Loucy (cell line): ENCODE measurements at regions not wholly inside any gene's neighbourhood (a gene's known extent, or its start where the extent isn't known, plus 50 kb on each side); places are given as distances from the start of the nearest gene placed in this dataset.

Source experiments
- H2AFZ ChIP-seq: fragments of 200-600 bp; sonication (generic); 2 replicates; pipeline ENCODE4 v1.6.0; 2016; ENCODE audit warnings: antibody characterized with exemption, mild to moderate bottlenecking, low read length, moderate library complexity
- H3F3A ChIP-seq: fragments of 200-600 bp; 2 replicates; pipeline ENCODE4 v1.6.0; 2016; ENCODE audit warnings: antibody characterized with exemption, low read depth, mild to moderate bottlenecking
- H3K27me3 ChIP-seq: fragments of 200-600 bp; sonication (generic); 2 replicates; pipeline ENCODE4 v1.6.1; 2014; ENCODE audit warnings: low read length, mild to moderate bottlenecking; ENCODE audit not compliant: insufficient read depth, poor library complexity, severe bottlenecking
- H3K36me3 ChIP-seq: fragments of 200-600 bp; sonication (generic); 2 replicates; pipeline ENCODE4 v1.6.1; 2016; ENCODE audit warnings: low read length; ENCODE audit not compliant: insufficient read depth
- H3K4me1 ChIP-seq: fragments of 200-600 bp; sonication (generic); 2 replicates; pipeline ENCODE4 v1.5.1; 2014; ENCODE audit warnings: low read length, mild to moderate bottlenecking; ENCODE audit not compliant: insufficient read depth, poor library complexity, severe bottlenecking
- H3K4me2 ChIP-seq: fragments of 200-600 bp; sonication (generic); 2 replicates; pipeline ENCODE4 v1.6.0; 2014; ENCODE audit warnings: antibody characterized with exemption, low read length, low read depth, mild to moderate bottlenecking; ENCODE audit not compliant: poor library complexity, severe bottlenecking
- H3K4me3 ChIP-seq: fragments of 200-600 bp; sonication (generic); 2 replicates; pipeline ENCODE4 v1.5.1; 2014; ENCODE audit warnings: low read length, mild to moderate bottlenecking, mixed read lengths; ENCODE audit not compliant: poor library complexity, severe bottlenecking
- H3K79me2 ChIP-seq: fragments of 200-600 bp; sonication (generic); 2 replicates; pipeline ENCODE4 v1.6.1; 2014; ENCODE audit warnings: low read length; ENCODE audit not compliant: insufficient read depth
- H3K9ac ChIP-seq: fragments of 200-600 bp; sonication (generic); 2 replicates; pipeline ENCODE4 v1.6.0; 2014; ENCODE audit warnings: mild to moderate bottlenecking, low read depth, low read length, moderate library complexity; ENCODE audit not compliant: poor library complexity, severe bottlenecking
- H3K9me2 ChIP-seq: fragments of 200-600 bp; sonication (generic); replicated peaks from 2 replicates; pipeline ENCODE4 v1.6.1; 2016; ENCODE audit warnings: low read depth, low read length, mixed read lengths
- H3K9me3 ChIP-seq: fragments of 200-600 bp; sonication (generic); 2 replicates; pipeline ENCODE4 v1.6.1; 2014; ENCODE audit warnings: mild to moderate bottlenecking, antibody characterized with exemption, low read length, low read depth; ENCODE audit not compliant: insufficient read depth
- H4K20me1 ChIP-seq: fragments of 200-600 bp; sonication (generic); 2 replicates; pipeline ENCODE4 v1.6.0; 2014; ENCODE audit warnings: antibody characterized with exemption, low read length, mild to moderate bottlenecking; ENCODE audit not compliant: insufficient read depth, poor library complexity, severe bottlenecking
- CTCF ChIP-seq: fragments of 200-600 bp; sonication (generic); conservative IDR thresholded peaks from 2 replicates; pipeline ENCODE4 v1.5.1; 2014; ENCODE audit warnings: mild to moderate bottlenecking, antibody characterized with exemption, low read length
- EZH2phosphoT487 ChIP-seq: fragments of 200-600 bp; IDR thresholded peaks from 2 replicates; pipeline ENCODE4 v1.6.1; 2018; ENCODE audit warnings: antibody characterized with exemption, mild to moderate bottlenecking, moderate library complexity, borderline replicate concordance

DNA sequence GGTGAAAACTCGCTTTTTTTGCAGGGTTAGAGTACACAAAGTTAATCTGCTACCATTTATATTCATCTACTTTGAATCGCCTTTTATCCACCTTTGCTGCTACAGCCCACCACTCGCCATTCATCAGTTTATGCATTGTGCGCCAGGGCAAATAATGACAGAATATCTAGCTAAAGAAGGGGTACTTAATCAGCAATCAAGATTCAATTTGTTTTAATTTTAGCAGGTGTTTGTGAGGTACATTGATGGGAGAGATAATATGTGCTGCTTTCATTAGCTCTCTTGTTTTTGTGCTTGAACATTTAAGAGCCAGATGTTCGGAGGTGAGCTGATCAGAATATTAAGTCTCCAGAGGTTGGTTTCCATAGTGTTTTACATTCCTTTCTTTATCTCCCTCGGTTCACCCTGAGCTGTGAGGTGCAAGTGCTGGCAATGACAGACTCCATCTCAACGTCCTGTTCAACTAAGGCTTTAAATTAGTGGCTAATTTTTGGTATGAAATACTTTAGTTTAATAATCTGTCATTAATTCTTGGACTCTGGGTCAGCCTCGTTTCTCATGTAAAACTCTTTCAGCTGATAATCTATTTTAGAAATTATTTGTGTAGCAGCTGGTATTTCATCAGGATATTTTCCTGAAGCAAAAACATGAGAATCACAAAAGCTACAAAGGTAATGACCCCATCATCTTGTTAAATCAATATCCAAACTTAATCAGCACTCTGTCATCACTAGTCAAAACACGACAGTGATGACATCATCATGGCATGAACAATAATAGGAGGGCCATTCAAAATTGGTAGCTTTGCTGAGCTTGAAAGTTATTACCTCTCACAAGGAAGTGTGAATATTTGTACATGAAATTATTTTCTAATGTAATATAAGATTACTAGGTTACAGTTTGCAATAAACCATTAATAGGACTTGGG, 479.9 kb upstream of the FANCL start:
- Histone ChIP-seq H3K36me3 (no peaks in the 10 kb centered on the region), H3K4me3 (no peak overlapping the region), H3F3A (no peaks in the 10 kb centered on the region), H4K20me1 (no peaks in the 10 kb centered on the region), H3K9ac (peak overlapping the region; percentile 18), H3K27me3 (no peaks in the 10 kb centered on the region), H3K9me2 (no peaks in the 10 kb centered on the region), H3K4me2 (peak overlapping the region; percentile 18), H3K9me3 (no peaks in the 10 kb centered on the region), H2AFZ (no peak overlapping the region; the same call in 1 of the 2 replicates), H3K79me2 (no peaks in the 10 kb centered on the region), H3K4me1 (peaks cover 60% of the 10 kb centered on the region)
- no peak for TF ChIP-seq EZH2phosphoT487
- TF ChIP-seq CTCF: no peak

GRCh38 chr2:58720033-58720769, 479.1 kb upstream of the FANCL start:
- no peaks in the 10 kb centered on the region for H3K36me3 ChIP-seq
- H2AFZ ChIP-seq: peak overlapping the region; percentile 16; the same call in 1 of the 2 replicates
- no peaks in the 10 kb centered on the region for H3F3A ChIP-seq
- H3K79me2 ChIP-seq: no peaks in the 10 kb centered on the region
- H3K27me3 ChIP-seq: no peaks in the 10 kb centered on the region
- peaks cover 67% of the 10 kb centered on the region for H3K4me1 ChIP-seq
- H3K4me2 ChIP-seq: peak overlapping the region; percentile 18
- H3K9me3 ChIP-seq: no peaks in the 10 kb centered on the region
- H3K4me3 ChIP-seq: no peak overlapping the region
- H3K9me2 ChIP-seq: no peaks in the 10 kb centered on the region
- no peak for TF ChIP-seq EZH2phosphoT487
- TF ChIP-seq CTCF: no peak
- H3K9ac ChIP-seq: peak overlapping the region; percentile 30
- no peaks in the 10 kb centered on the region for H4K20me1 ChIP-seq

- Histone ChIP-seq H2AFZ (peak overlapping the region; percentile 69), H3K4me1 (peaks cover 46% of the 10 kb centered on the region), H3K4me2 (no peak overlapping the region), H3K9me3 (no peaks in the 10 kb centered on the region), H3K36me3 (no peaks in the 10 kb centered on the region), H4K20me1 (no peaks in the 10 kb centered on the region), H3K4me3 (no peak overlapping the region), H3K9me2 (no peaks in the 10 kb centered on the region), H3K79me2 (no peaks in the 10 kb centered on the region), H3K9ac (no peak overlapping the region), H3K27me3 (no peaks in the 10 kb centered on the region), H3F3A (no peaks in the 10 kb centered on the region)
- TF ChIP-seq CTCF (no peak), EZH2phosphoT487 (no peak)
Observed at GRCh38 chr2:58715344-58715743, 474.2 kb upstream of the FANCL start.
